Esophagus squamous epithelium (tissue), 4 donors: ENCODE measurements at regions not wholly inside any gene's neighbourhood (a gene's known extent, or its start where the extent isn't known, plus 50 kb on each side); places are given as distances from the start of the nearest gene placed in this dataset.

ENCODE experiments used
- POLR2A ChIP-seq, 4 donors: fragments of 450-650 bp; IDR thresholded peaks; one replicate each; pipeline ENCODE4 v1.6.1; 2017; ENCODE audit warnings: antibody characterized with exemption in 4 of 4, mild to moderate bottlenecking in 4 of 4, moderate library complexity in 3 of 4
- TF ChIP-seq, protein P1 (sequence below), 6 experiments: fragments of 450-650 bp in 4 of 6; fragments of 200-600 bp in 2 of 6; sonication (generic) in 2 of 6; IDR thresholded peaks; one replicate each; pipeline ENCODE4 v1.5.1; 2016 to 2019; ENCODE audit warnings: antibody characterized with exemption in 6 of 6, mild to moderate bottlenecking in 4 of 6, moderate library complexity in 4 of 6

GRCh38 chr9:111151537-111151936 lies 113.3 kb upstream of the LPAR1 start:
- TF ChIP-seq, protein P1, sequence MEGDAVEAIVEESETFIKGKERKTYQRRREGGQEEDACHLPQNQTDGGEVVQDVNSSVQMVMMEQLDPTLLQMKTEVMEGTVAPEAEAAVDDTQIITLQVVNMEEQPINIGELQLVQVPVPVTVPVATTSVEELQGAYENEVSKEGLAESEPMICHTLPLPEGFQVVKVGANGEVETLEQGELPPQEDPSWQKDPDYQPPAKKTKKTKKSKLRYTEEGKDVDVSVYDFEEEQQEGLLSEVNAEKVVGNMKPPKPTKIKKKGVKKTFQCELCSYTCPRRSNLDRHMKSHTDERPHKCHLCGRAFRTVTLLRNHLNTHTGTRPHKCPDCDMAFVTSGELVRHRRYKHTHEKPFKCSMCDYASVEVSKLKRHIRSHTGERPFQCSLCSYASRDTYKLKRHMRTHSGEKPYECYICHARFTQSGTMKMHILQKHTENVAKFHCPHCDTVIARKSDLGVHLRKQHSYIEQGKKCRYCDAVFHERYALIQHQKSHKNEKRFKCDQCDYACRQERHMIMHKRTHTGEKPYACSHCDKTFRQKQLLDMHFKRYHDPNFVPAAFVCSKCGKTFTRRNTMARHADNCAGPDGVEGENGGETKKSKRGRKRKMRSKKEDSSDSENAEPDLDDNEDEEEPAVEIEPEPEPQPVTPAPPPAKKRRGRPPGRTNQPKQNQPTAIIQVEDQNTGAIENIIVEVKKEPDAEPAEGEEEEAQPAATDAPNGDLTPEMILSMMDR (IDR thresholded peaks at IDR 0.05) = peak in 1 of 6 experiments; percentile 13
- TF ChIP-seq POLR2A (IDR thresholded peaks at IDR 0.05) = no peak
